GM12872 (cell line): ENCODE measurements at regions not wholly inside any gene's neighbourhood (a gene's known extent, or its start where the extent isn't known, plus 50 kb on each side); places are given as distances from the start of the nearest gene placed in this dataset.

Experiments used
- TF ChIP-seq, protein P1 (sequence below): IDR thresholded peaks from 3 replicates; pipeline ENCODE4 v1.5.1; 2011; ENCODE audit warnings: low read depth, mild to moderate bottlenecking, low read length, moderate library complexity; ENCODE audit not compliant: insufficient read depth

DNA sequence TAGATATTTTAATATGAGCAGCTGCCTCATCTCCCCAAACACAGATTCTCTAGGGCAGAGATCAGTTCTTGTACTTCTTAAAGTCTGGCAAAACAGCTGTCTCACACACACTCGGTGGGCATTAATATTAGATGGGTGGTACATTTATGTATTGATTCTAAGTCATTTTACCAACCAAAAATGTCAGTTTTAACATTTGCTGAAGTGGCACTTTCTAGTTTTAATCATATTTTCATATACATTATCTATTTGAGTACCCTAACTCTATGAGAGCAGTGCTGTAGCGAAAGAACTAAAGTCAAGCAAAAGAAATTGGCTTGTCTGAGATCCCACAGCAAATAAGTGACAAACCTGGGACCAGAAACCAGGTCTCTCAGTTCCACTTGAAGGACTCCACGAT is 134.5 kb upstream of the SPRY1 start:
- TF ChIP-seq, protein P1, sequence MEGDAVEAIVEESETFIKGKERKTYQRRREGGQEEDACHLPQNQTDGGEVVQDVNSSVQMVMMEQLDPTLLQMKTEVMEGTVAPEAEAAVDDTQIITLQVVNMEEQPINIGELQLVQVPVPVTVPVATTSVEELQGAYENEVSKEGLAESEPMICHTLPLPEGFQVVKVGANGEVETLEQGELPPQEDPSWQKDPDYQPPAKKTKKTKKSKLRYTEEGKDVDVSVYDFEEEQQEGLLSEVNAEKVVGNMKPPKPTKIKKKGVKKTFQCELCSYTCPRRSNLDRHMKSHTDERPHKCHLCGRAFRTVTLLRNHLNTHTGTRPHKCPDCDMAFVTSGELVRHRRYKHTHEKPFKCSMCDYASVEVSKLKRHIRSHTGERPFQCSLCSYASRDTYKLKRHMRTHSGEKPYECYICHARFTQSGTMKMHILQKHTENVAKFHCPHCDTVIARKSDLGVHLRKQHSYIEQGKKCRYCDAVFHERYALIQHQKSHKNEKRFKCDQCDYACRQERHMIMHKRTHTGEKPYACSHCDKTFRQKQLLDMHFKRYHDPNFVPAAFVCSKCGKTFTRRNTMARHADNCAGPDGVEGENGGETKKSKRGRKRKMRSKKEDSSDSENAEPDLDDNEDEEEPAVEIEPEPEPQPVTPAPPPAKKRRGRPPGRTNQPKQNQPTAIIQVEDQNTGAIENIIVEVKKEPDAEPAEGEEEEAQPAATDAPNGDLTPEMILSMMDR, result no peak

DNA sequence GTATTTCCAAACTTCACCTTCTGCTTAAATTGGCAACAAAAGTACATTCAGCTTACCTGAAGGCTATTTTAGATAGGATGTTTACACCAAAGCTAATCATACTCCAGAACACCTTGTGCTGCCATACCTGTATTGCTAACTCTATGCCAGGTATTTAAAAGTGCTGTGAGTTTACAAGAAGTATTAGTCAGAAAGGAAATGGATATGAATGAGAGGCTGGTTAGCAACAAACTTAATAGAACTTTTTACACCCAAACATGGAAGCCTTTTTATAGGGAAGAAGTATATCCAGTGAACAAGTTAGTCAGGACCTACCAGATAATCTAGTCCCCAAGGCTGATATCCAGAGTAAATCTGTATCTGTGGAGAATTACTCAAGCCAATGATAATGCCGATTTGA is 131.2 kb upstream of the SPRY1 start:
- TF ChIP-seq, protein P1, result no peak

- TF ChIP-seq, protein P1, result no peak
Observed at GRCh38 chr4:123266221-123266620, 130.4 kb upstream of the SPRY1 start.

DNA sequence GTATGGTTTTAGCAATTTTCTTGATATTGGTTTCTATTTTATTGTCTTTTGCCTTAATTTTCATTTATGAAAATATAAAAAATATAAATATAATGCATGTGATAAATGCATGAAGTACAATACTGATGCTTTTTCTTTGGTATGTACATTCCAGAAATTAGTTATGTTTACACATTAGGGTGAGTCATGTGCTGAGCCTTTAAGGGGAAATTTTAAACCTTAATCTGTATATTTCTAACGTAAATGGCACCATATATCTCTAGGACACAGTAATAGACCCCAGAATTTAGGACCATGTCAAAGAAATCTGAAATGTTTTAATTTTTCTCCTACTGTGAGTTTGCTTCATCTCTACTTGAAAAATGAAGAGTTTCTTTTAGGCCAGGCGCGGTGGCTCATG is 117.8 kb upstream of the SPRY1 start:
- TF ChIP-seq, protein P1, result no peak

GRCh38 chr4:123283371-123283895 is 113.2 kb upstream of the SPRY1 start:
- TF ChIP-seq, protein P1, result no peak

DNA sequence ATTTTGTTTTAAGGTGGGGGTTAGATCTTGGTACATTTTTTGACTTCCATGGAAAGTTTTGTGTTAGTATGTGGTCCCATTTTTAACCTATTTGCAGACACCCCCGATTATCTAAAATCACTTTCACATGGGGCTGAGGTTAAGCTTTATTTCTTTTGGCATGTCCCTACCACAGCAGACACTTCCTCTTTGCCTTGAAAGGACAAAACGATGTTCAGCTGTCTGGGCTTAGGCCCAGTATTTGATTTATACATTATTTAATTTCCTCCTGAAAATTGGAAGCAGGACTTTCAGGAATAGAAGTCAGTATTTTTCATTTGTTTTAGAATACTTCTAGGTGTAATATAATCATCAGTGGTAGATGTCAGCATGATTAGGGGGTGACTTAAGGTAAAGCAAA is 112.4 kb upstream of the SPRY1 start:
- TF ChIP-seq, protein P1, result no peak

GRCh38 chr4:123286903-123287466 is 109.6 kb upstream of the SPRY1 start:
- TF ChIP-seq, protein P1, result no peak
